Fibroblast of villous mesenchyme (primary cell): ENCODE measurements at regions not wholly inside any gene's neighbourhood (a gene's known extent, or its start where the extent isn't known, plus 50 kb on each side); places are given as distances from the start of the nearest gene placed in this dataset.

ENCODE experiments used
- DNase-seq: peaks from one replicate; pipeline ENCODE4 v3.0.0-alpha.2; 2010; ENCODE audit warnings: low read depth
- H3K4me3 ChIP-seq: 2 replicates; pipeline ENCODE4 v1.5.1; 2011; ENCODE audit warnings: low read depth, mild to moderate bottlenecking, low read length
- TF ChIP-seq, protein P1 (sequence below): IDR thresholded peaks from 2 replicates; pipeline ENCODE4 v1.5.1; 2012; ENCODE audit warnings: low read depth, mild to moderate bottlenecking, low read length; ENCODE audit not compliant: insufficient read depth

DNA sequence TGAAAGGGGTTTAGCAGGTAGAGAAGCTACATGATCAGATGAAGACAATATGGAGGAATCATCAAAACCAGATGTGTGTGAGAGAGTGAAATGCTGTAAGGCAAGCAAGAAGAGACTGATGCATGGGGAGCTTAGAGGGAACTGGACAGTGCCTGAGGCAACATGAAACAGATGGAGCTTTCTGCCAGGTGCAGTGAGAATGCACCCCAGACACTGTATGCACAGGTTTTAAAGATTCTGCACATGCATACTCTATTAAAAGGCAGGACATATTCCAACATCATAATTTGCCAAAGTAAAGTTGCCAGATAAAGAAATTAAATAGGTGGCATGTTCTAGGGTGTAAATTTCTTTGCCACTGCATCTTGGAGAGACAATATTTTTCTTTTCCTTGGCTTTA is 200.1 kb downstream of the AMY1C start:
- DNase-seq: no peak
- H3K4me3 ChIP-seq: no peak overlapping the region
- TF ChIP-seq, protein P1, sequence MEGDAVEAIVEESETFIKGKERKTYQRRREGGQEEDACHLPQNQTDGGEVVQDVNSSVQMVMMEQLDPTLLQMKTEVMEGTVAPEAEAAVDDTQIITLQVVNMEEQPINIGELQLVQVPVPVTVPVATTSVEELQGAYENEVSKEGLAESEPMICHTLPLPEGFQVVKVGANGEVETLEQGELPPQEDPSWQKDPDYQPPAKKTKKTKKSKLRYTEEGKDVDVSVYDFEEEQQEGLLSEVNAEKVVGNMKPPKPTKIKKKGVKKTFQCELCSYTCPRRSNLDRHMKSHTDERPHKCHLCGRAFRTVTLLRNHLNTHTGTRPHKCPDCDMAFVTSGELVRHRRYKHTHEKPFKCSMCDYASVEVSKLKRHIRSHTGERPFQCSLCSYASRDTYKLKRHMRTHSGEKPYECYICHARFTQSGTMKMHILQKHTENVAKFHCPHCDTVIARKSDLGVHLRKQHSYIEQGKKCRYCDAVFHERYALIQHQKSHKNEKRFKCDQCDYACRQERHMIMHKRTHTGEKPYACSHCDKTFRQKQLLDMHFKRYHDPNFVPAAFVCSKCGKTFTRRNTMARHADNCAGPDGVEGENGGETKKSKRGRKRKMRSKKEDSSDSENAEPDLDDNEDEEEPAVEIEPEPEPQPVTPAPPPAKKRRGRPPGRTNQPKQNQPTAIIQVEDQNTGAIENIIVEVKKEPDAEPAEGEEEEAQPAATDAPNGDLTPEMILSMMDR: no peak

DNA sequence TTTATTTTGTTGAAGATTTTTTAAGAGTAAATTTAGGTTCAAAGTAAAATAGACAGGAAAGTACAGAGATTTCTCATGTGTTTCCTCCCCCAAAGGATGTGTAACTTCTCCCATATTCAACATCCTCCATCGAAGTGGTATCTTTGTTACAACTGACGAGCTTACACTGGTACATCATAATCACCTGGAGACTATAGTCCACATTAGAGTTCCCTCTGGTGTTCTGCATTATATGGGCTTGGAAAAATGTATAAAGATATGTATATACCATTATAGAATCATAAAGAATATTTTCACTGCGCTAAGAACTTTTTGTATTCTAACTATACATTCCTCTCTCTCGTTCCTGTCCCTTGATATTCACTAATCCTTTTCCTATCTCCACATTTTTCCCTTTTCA is 203.7 kb downstream of the AMY1C start:
- no peak for DNase-seq
- TF ChIP-seq, protein P1: peak; percentile 2

GRCh38 chr1:103958699-103959098 is 209.0 kb downstream of the AMY1C start:
- TF ChIP-seq, protein P1: no peak
- H3K4me3 ChIP-seq: no peak overlapping the region
- DNase-seq: no peak

More for the DNA sequence above, 203.7 kb downstream of the AMY1C start:
- H3K4me3 ChIP-seq: no peak overlapping the region

GRCh38 chr1:103959565-103959964 is 209.9 kb downstream of the AMY1C start:
- TF ChIP-seq, protein P1: no peak
- no peak for DNase-seq
- no peak overlapping the region for H3K4me3 ChIP-seq

- H3K4me3 ChIP-seq: no peak overlapping the region
- TF ChIP-seq, protein P1: no peak
- no peak for DNase-seq
These were observed 210.3 kb downstream of the AMY1C start for GRCh38 chr1:103960045-103960444.

DNA sequence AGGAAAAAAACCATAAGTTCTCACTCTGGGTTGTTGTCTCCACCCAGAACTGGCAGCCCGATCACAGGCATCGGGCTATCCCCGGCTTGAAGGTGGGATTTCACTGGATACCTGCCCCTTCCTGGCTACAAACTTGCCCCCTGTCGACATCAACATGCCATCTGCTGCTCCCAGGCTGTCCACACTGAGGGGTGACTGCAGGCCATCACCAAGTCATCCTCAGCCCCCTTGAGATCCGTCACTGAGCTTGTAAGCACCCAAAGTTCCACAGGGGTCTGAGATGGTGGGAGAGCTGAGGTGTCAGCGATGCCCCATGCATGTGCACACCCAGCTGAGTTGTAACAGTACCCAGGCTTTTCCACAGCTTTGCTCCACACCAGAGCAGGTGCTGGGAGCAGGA is 211.0 kb downstream of the AMY1C start:
- H3K4me3 ChIP-seq: no peak overlapping the region
- no peak for DNase-seq
- TF ChIP-seq, protein P1: no peak

GRCh38 chr1:103986792-103987191 is 237.1 kb downstream of the AMY1C start:
- H3K4me3 ChIP-seq: no peak overlapping the region
- DNase-seq: no peak
- TF ChIP-seq, protein P1: no peak
